Left ventricle myocardium superior (tissue), 1 donor: ENCODE measurements at regions not wholly inside any gene's neighbourhood (a gene's known extent, or its start where the extent isn't known, plus 50 kb on each side); places are given as distances from the start of the nearest gene placed in this dataset.

ENCODE experiments used
- ATAC-seq: fragments of 200-7000 bp; cut with Tn5 transposase; one replicate; pipeline ENCODE4 v1.9.1; 2020; ENCODE audit warnings: mild to moderate bottlenecking, moderate library complexity
- DNase-seq: peaks from one replicate; pipeline ENCODE4 v3.0.0-alpha.2; 2020
- intact Hi-C: fragments of 100-400 bp; cut with micrococcal nuclease; formaldehyde crosslinking; loops from one replicate; pipeline ENCODE4 v1.11.0; 2022
- donor health status: DM: no; HTN: yes; CAD: no; lungs with severe emphysema.

GRCh38 chr5:51002368-51002767 is 335.9 kb downstream of the PARP8 start:
- no peak for ATAC-seq
- intact Hi-C loops, result no loop called here
- DNase-seq, result no peak

GRCh38 chr5:51013036-51013435 is 346.6 kb downstream of the PARP8 start:
- DNase-seq, result no peak
- no peak for ATAC-seq
- intact Hi-C loops, result no loop called here

GRCh38 chr5:51018423-51018822 is 352.0 kb downstream of the PARP8 start:
- DNase-seq (no peak), ATAC-seq (no peak)
- intact Hi-C loops, result no loop called here

DNA sequence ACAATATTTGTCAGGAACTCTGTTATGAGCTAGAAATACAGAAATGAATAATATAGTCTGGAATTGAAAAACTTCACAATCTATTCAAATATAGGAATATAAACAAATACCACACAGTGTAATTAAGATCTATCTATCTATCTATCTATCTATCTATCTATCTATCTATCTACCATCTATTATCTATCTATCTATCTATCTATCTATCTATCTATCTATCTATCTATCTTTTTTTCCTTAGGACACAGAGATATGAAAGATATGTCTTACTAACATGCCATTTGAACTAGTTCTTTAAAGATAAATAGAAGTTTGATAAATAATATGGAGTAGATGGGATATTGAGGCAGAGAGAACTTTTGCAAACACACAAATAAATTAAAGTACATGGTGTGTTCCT is 357.8 kb downstream of the PARP8 start:
- ATAC-seq, result no peak
- no peak for DNase-seq
- intact Hi-C loops, result no loop called here

DNA sequence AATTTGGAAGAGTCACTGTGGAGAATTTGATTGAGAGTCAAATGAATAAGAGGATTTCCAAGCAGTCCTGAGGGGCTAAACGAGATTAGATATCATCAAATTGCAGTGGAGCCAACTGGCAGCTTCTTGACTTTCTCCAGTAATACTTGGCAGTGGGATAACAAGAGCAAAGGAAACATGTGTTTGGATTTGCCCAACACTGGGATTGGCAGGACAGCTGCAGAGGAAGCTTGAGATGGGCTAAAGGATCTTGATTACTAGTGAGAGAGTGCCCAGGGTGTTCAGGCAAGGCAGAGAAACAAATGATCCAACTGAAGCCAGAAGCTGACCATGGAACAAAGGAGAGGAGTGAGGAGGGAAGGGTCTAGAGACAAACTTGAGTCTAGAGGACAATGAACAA is 356.0 kb upstream of the ISL1 start:
- no peak for ATAC-seq
- DNase-seq, result no peak
- intact Hi-C loops, result no loop called here

GRCh38 chr5:51028394-51028793 is 354.9 kb upstream of the ISL1 start:
- ATAC-seq (no peak), DNase-seq (no peak)
- intact Hi-C loops, result no loop called here

- peak; percentile 73 for ATAC-seq
- intact Hi-C loops, result no loop called here
Observed at GRCh38 chr5:51033215-51033614, 350.0 kb upstream of the ISL1 start.

DNA sequence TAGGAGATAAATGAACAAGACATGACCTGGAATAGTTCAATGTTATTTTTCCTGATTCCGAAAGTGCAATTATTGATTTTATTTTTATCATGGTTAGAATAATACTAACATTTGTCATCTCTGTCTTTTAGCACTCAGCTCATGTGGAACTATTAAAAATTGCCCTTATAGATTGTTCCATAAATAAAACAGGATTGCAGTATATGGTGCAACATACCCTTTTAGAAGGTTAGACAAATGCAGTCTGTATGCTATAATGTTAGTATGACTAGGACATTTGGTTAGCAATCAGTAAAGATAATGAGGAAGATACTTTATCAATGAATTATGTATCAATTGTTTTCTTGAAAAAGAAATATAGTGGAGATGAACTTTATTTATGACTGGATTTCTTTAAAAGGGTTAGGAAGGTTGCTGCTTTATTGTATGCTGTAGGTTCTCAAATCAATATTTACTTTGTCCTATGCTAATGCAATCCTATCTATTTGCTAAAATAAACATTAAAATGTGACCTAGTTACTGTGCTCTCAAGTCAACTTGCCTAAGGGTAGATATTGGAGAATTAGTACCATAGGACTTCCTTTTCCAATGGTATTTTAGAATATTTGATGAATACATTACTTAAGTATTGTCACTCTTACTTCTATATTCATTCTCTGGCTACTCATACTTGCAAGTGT is 348.9 kb upstream of the ISL1 start:
- intact Hi-C loops, result no loop called here
- DNase-seq (no peak), ATAC-seq (no peak)

More at GRCh38 chr5:51033215-51033614, 350.0 kb upstream of the ISL1 start:
- DNase-seq, result no peak

DNA sequence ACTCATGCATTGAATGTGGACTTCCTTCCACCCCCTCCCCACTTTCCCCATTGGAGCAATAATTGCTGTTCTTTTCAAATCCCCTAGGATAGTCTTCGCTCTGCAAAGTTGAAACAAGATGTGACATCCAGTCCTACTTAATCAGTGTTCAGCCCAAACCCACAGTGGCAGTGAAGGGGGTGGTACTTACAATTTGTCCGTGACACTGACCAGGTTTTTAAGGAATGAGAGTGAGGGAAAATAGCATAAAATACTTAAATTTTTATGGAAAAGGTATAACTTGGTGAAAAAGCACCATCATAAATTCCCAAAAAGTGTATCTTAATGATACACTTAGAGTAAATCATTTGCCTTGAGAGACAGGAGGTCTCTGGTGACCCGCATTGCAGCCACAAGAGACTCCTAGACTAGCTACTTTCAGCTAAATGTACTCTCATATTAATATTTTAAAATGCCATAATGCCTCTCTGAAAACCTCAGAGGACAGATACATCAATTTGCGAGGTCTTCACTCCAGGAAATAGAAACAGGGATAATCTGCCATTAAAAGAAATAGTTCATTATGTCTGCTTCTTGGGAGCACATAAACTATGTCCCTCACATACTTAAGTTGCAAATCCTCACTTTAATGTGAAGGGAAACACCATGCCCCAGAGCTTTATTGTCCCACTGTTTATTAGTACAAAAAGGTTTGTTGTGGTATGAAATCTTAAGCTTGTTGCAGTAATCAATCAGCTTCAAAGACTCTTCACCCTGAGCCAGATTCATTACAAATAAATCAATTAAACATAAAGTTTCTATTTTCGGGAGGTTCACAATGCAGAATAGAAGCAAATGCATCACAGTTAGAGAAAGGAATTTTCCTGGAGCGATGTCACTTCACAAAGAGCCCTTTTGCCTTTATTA is 343.6 kb upstream of the ISL1 start:
- intact Hi-C loops, result no loop called here
- ATAC-seq (no peak), DNase-seq (no peak)

GRCh38 chr5:51043745-51044144 is 339.5 kb upstream of the ISL1 start:
- no peak for ATAC-seq
- no peak for DNase-seq
- intact Hi-C loops, result no loop called here

DNA sequence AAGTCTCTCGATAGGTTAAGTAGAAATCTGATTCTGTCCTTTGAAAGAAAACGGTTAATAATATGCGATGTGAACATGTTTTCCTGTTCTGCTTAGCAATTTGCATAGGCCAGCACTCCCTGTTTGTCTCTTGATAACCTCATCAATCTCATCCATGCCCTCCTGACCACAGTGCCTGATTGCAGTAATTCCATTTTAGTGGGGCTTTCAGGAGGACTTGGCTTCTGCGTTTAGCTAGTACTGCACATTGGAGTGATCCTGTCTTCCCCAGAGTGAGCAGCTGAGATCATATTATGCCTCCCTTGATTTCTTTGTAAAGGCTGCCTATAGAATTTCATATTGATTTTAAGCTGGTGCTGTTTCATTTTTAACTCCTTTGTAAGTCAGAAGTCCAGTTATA is 335.9 kb upstream of the ISL1 start:
- intact Hi-C loops, result no loop called here
- DNase-seq (no peak), ATAC-seq (no peak)

GRCh38 chr5:51053361-51053760 is 329.9 kb upstream of the ISL1 start:
- DNase-seq, result no peak
- intact Hi-C loops, result no loop called here
- ATAC-seq, result no peak

GRCh38 chr5:51060953-51061352 is 322.3 kb upstream of the ISL1 start:
- no peak for ATAC-seq
- DNase-seq, result no peak
- intact Hi-C loops, result no loop called here

- ATAC-seq, result no peak
- intact Hi-C loops, result no loop called here
- no peak for DNase-seq
Observed at GRCh38 chr5:51072937-51073336, 310.3 kb upstream of the ISL1 start.

GRCh38 chr5:51082741-51083140 is 300.5 kb upstream of the ISL1 start:
- ATAC-seq (no peak), DNase-seq (no peak)
- intact Hi-C loops, result no loop called here

DNA sequence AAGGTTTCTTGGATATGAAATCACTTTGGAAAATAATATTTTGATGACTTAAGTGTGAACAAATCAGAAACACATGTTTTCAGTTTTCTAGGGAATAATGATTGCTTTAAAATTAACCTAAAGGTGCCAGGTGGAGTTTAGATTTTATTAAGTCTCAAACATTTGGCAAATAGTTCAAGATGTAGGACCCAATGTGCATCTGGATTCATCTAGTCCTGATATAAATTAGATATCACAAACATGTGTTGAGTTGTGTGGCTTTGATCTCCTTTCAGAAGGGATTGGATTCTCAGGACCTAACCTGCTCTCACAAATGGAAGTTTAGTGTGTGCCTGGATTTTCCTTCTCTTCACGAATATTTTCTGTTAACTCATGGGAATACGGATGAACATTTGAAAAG is 291.4 kb upstream of the ISL1 start:
- intact Hi-C loops, result no loop called here
- DNase-seq (no peak), ATAC-seq (no peak)

DNA sequence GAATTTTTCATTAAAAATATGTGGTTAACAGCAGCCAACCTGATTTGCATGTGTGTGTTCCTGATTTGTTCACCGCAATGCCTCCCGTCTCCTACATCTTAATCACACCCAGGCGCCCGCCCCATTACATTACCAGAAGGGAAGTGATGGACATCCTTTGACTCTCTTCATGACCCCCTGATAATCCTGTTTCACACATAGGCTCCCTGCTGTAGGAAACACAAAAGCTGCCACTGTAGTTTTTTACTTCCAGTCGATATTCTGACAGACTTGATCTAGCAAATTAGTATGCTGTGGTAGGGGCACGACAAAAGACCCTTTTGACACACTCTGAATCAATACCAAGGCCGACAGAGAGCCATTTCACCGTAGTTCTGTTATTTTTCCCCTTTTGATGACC is 287.8 kb upstream of the ISL1 start:
- ATAC-seq, result no peak
- intact Hi-C loops, result no loop called here
- no peak for DNase-seq

DNA sequence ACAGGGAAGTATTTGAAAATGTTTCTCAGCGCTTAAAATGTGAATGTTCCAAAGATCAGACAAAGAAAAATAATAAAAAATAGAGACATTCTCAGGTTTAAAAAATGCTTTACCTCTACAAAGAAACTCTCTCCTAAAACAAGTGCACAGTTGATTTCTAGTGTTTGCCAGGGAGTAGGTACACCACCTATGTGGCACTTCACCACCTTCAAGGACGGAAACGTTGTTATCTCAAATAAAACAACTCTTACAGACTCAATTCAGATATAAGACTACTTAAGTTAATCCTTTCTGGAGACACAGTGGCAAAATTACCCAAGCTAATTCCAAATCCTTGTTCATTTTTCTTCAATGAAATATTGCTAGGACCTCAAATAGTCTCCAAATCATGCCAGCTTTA is 286.4 kb upstream of the ISL1 start:
- intact Hi-C loops, result no loop called here
- no peak for DNase-seq
- no peak for ATAC-seq

GRCh38 chr5:51099173-51099853 is 283.9 kb upstream of the ISL1 start:
- intact Hi-C loops, result no loop called here

DNA sequence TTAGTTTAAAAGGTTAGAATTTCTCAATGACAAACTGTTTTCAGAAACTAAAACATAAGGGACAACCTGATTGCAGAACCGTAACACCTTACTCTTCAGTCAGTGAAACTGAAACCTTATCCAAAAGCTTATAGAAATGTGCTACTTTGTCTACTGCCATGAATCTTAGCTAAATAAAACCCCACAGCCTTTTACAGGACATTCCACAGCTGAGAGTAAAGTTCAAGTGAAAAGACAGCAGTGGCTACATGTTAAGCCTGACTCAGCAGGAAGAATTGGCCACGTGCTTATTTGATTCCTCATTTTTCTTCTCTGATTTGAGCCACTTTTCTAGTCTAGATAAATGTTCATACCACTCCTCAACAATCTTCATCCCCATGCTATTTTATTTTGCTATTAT is 278.7 kb upstream of the ISL1 start:
- intact Hi-C loops, result no loop called here
- ATAC-seq, result no peak
- DNase-seq, result no peak

More at GRCh38 chr5:51099173-51099853, 283.9 kb upstream of the ISL1 start:
- DNase-seq (no peak), ATAC-seq (no peak)
